Right renal pelvis (tissue), 4 donors: ENCODE measurements at regions not wholly inside any gene's neighbourhood (a gene's known extent, or its start where the extent isn't known, plus 50 kb on each side); places are given as distances from the start of the nearest gene placed in this dataset.

ENCODE experiments used
- DNase-seq, 4 donors: peaks; one replicate each; pipeline ENCODE4 v3.0.0-alpha.2; 2013; ENCODE audit warnings: low read depth in 4 of 4, low spot score in 3 of 4, missing footprints in 1 of 4

DNA sequence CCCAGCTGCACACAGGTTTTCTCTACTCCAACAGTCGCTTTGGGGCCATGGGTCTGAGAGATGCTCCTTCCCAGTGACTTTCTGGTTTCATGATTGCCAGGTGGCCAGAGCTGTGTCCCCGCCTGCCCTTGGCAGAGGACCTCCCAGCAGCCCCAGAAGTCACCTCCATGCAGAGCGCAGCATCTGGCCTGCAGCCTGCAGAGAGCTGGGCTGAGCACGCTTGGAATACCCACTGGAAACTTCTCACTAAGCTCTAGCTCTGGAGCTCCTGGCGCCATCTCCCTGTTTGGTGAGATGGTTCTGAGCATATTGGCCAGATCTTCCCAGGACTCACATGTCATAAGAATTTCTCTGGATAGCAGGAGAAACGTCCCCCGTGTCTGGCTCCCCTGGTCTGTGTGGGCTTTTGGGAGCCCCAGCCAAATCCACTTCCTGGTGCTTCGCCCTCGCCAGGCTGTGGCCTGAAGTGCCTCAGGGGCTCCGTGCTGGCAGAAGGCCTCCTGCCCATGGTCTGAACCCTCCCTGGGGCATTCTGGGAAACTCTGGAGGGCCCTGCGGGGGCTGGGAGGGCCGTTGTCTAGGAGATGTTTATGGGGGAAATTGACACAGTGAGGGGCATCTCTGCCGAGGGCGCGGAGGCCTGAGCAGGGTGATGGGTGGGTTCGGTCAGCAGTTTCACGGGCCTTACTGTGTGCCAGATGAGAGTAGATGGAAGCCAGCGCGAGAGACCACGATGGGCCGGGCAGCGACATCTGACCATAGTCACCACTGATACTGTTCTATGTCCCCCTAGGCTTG lies 73.2 kb upstream of the CIBAR2 start:
- DNase-seq, result no peak

DNA sequence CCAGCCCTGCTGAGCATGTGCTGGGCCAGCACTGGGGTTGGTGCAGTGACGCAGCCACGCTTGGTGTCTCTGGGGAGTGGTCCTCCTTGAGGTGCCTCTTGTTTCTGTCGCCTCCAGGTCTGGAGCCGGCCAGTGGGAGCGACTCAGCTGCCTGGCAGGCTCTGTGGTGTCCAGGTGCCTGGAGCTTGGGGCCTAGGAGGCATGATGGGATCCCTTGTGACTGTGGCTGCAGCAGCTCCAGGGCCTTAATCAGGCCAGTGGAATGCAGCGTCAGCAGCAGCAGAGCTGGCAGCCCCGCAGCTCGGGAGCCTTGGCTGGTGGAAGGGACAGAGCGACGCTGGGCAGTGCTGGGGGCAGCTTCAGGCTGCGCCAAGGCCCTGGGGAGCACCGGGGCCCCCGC lies 74.7 kb upstream of the CIBAR2 start:
- DNase-seq, result no peak

DNA sequence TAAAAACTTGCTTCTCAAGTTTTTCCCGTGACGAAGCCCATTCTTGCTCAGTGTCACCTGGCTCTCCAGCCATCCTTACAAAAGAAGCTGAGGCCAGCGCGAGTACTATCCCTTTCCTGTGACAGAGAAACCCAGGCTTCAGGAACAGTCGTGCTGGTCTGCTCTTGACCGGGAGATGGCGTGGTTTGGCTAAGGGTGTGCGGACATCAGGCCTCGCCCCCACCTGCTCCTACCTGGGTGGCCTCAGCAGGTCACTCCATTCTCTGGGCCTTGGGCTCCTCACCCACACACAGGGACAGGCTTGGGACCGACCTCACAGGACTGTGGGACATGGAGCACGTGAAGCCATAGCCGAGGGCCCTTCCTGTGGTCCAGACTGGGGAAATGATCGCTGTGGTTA lies 75.2 kb upstream of the CIBAR2 start:
- DNase-seq, result no peak

DNA sequence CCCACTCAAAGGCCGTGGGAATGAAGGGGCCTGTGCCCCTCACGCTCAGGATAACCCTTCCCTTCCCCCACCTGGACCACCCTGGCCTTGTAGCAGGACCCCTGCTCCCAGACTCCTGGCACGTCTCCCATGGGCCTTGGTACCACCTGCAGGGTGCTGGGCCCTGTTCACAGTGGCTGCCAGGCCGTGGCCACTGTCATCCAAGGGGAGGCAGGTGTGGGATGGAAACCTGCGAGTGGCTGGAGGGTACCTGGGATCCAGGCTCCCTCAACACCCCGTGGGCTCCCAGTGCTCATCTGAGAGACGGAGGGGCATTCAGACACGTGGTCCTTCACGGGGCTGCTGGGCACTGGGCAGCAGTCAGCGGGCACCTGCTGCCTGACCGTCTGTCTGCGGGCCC lies 75.6 kb upstream of the CIBAR2 start:
- no peak for DNase-seq

DNA sequence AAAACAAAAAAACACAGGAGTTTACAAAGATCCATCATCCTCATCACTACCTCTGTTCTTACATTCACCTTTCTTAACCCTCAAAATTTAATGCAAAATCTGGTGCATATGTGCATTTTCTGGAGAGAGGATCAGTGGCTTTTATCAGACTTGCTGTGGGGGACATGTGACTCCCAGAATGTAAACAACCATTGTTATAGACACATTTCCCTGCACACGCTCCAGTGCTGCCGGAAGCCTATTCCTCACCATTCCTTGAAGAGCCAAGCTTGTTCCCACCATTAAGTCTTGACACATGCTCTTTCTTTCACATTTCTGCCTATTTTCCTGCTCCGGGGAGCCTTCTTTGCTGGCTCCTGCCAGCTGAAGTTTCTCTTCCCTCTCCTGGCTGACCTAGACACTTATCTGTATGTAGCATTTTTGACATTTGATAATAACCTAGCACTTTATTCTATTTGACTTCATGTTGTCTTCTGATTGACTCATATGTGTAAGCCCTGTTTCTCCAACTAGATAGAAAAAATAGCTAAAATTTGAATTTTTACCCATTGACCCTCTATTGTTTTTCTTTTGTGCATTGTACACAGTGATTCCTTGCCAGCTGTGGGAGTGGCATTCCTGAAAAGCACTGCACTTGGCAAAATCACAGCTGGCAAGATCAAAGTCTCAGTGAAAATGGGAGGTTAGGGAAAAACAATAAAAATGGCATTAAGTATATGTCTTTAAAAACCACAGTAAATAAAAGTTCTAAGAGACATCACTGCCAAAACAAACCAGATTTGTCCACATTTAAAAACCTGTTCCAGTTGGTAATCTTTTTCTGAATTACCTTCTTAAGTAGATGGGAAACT lies 76.8 kb upstream of the CIBAR2 start:
- DNase-seq, result no peak

DNA sequence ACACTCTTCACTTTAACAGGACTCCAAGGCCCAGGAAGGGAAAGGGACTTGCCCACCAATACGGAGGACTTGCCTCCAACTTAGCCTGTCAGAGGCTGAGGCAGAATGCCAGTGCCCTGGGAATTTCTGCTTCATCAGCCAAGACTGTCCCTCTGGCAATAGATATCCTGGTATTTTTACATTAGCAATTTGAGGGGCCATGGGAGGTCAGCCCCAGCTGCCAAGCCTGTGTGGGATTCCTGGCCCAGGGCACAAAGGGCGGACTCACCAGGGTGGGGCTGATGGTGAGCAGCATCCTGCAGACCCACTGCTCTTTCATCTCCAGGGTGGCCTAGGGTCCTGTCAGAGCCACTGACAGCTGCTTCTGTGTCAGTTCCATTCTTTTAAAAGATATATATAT lies 78.3 kb upstream of the CIBAR2 start:
- no peak for DNase-seq

DNA sequence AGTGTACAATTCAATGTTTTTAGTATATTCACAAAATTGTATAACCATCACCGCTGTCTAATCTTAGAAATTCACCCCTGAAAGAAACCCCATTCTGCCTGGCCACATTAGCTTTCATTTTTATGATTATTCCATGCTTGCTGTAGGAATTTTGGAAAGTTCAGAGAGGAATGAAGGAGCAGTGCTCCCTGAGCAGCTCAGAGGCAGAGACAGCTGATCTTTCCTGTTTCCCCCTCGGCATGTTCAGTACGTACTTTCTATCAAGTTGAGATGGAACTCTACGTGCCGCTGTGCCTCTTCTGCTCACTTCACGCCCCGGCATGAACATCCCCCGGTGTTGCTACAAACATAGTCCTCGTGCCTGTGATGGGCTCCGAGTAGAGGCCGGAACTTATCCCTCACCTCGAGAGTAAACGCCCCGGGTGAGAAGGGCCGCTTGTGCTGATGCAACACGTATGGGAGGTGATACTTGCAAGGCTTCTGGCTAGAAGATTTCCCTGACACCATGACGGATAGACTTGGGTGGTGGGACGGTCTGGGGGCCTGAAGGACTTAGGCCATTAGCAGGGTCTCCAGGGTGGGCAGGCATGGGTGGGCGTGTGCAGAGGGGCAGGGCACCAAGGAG lies 79.2 kb upstream of the CIBAR2 start:
- DNase-seq, result no peak

DNA sequence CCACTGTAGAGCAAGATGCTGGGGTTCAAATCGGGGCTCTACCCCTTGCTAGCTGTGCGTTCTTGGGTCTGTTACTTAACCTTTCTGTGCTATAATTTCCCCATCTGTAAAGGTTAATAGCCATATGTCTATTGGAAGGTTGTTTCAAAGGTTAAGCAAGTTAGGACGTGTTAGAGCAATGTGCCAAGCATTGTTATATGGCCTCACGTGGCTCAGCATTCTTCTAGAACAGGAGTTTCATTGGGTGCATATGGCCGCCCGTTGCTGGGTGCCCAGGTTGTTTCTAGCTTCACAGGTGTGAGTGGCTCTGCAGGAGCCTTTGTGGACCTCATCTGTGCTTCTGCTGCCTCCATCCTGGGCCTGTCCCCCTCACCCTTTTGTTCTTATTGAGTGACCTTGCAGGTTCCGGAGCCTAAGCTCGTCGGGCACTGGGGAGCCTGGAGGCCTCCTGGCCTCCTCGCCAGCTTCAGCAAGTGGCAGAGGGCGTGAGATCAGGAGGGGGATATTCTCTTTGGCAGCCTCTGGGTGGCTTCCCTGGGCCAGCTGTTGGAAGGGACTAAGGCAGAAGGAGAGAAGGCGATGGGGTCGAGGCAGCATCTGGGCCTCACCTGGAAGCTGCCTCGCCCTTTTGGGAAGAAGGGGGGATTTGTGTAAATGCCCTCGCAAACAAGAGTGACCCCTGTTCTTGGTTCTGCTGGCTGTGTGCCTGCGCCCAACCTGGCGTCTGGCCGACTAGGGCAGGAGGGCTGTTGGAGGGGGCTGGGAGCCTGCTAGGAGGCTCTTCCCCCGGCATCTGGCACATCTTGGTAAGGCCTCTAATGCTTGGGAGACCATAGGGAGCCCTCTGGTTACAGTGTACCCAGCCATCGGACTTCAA lies 80.2 kb upstream of the CIBAR2 start:
- DNase-seq, result no peak

DNA sequence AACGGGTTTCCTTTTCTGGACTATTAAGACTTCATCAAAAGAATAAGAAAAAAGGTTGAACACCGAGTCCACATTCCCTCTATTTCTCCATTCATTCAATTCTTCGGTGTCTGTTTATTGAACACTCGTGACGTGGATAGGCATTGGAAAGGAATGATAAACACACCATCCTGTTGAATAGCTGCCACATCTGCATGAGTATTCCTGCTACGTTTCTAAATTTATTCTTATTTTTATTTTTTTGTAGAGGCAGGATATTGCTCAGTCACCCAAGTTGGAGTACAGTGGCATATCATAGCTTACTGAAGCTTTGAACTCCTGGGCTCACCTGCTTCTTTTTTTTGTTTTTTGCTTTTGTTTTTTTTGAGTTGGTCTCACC lies 80.8 kb upstream of the CIBAR2 start:
- no peak for DNase-seq

DNA sequence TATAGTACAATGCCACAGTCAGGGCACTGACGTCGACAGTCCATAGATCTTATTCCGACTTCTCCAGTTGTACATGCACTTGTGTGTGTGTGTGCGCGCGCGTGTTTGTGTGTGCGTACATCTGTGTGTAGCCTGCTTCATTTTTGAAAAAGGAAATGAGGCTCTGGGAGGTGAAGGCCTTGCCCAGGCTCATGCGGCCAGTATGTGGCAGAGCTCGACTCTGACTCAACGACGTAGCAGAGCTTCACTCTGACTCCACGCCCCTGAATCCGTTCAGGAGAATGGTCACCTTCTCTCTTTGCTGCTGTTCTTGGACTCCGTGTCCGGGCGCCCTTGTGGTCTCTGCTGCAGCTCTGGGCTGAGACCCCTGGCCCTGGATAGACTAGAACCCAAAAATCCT lies 81.6 kb upstream of the CIBAR2 start:
- DNase-seq, result no peak

DNA sequence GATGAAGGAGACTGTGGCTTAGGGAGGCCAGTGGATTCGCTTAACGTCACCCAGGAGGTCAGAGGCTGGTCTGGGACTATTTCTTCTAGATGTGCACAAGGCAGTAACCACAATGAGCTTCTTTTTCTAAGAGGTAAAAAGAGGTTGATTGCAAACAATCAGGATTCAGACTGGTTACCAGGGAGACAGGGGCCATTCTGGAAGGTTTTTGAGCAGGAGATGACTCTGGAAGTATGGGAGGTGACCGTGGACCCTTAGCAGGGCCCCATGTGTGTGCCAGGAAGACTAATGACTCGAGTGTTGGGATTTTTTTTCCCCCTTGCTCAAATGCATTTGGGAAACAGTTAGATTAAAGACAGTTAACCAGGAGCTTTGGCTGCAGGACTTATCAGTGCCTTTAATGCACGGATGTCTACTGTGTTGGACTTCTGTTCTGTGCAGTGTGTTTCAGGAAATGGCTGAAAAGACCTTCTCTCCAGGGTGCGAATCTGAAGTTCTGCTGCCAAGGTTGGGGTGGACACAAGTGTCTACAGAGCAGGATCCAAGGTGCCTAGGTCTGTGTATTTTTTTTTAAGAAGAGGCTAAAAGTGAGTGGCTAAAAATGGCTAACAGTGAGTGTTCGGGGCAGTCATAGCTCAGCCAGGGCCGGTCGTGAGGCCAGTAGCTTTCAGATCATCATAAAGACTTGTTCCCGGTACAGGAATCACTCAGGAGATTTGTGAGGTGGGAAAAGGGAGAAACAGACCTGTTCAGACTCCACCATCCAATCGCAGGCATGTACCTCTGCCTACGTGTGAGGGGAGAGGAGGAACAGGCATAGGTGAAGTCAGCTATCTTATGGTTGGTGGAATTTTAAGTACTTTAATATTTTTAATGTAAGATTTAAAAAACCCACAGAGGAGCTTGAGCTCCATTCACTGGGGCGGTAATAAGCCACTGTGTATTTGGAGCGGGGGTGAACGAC lies 82.3 kb upstream of the CIBAR2 start:
- no peak for DNase-seq

DNA sequence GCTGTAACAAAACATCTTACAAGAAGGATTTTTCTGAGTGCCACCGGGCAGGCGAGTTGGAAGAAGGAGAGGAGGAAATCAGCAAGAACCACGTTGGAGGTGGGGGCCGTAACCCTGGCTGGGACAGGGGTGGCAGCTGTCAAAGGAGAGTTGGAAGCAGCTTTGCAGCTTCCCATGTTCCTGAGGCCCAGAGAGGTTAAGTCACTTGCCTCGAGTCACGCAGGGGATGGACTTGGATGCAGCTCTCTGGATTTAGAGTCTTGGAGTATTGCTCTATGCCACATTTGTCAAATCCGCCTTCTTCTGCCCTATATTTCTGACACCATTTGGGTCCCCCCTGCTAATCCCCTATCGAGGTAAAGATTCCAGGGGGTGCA lies 83.0 kb upstream of the CIBAR2 start:
- no peak for DNase-seq

DNA sequence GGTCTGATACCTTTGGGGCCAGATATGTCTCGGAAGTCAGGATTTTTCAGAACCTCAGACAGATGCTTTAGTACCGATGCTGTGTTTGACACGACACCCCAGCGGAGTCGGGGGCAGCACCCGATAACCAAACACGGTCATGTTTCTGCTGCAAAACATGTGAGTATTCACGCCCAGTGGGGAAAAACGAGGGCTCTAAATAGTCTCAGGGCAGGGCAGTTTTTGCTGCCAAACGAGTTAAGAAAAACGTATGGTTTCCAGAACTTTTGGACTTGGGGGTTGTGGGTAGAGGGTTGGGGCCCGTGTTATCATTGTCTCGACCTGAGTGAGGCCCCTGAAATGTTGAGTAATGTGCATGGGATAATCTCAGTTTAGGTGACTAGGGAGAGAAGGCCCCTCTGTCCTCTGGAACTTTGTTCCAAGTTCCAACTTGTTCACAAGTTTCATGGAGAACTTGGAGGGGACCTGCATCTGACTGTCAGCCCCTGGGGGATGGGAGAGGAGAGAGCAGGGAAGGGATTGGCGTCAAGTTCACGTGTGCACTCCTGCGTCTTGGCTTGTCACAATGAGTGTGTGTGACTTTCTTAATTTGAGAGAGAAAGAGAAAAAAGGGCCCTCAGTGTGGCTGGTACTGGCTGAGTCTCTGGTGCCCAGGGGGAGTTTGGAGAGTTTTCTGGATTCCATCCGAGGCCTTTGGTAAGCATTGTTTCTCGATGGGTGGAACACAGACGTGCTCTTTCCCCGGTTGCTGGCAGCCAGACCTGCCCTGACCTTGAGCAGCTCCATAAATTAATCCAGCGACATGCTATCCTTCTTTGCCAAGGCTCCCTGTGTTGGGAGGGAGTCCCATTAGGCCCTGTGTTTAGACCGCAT lies 83.9 kb upstream of the CIBAR2 start:
- no peak for DNase-seq

DNA sequence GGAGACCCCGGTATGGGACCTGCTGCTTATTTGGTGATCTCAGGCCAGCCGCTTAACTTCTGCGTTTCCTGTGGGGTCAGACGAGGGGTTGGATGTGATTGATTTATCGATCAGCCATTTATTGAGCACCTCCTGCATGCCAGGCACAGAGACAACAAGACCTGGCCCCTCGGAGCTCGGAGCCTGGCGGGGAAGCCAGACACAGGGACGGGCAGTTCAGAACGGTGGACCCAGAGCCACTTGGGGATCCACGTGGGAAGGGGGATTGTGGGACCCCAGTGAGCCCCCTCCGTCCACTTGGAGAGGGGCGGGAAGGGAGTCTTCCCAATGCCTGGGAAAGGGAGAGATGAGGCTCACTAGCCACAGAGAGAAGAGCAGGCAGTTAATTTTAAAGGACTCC lies 84.7 kb upstream of the CIBAR2 start:
- DNase-seq, result no peak

DNA sequence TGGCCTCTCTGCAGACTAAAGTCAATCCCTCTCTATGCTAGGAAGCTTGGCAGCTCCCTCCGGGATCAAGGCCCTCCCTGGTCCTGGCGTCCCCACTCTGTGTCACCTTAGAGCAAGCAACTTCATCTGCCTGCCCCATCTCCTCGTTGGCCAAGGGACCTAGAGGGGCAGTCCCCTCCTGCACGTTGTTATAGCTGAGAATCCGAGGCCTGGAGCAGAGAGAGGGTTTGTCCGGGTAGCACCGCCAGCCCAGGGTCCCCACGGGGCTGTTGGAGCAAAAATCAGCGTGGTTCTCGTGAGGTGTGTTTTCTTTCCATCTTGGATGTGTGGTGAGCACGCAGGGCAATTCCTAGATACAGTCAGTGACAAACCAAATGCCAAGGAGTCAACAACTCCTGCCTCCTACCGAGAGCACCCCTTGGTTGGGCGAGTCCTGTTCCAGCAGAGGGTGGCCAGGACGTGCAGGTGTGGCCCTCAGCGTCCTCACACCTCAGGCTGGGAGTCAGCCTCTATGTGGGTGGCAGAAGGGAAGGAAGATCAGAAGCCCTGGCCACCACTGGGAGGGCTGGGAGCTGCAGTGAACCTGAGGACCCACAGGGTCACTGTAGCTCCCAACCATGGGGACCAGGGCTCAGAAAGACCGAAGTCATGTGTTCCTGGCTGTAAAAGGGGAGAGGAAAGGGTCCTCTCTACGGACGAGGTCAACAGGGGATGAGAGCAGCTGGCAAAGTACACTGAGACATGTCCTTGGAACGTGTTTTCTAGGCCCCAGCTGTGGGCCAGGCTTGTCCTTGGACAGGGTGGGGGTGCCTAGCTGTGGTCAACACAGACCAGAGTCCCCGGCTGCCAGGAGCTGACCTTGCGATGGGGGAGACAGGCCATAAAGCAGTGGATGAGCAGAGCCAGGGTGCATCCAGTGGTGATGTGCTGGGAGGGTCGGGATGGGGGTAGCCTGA lies 85.6 kb upstream of the CIBAR2 start:
- no peak for DNase-seq

DNA sequence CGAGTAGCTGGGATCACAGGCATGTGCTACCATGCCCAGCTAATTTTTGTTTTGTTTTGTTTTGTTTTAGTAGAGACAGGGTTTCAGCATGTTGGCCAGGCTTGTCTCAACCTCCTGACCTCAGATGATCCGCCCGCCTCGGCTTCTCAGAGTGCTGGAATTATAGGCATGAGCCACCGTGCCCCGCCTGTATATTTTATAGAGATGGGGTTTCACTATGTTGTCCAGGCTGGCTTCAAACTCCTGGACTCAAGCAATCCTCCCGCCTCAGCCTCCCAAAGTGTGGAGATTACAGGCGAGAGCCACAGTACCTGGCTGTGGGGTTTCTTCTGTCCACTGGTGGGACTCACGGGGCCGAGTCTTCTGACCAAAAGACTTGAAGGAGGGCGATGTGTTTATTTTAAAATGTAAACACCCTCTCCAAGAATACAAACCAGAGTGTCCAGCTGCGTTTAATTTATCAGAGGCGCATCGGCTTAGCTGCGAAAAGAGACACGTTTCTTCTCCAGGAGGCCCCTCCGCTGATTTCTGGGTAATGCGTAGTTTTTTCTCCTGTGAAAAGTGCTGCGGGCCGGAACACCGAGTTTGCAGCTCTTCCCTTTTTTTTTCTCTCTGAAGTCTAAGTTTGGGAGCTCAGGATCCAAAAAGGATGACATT lies 86.9 kb upstream of the CIBAR2 start:
- no peak for DNase-seq

DNA sequence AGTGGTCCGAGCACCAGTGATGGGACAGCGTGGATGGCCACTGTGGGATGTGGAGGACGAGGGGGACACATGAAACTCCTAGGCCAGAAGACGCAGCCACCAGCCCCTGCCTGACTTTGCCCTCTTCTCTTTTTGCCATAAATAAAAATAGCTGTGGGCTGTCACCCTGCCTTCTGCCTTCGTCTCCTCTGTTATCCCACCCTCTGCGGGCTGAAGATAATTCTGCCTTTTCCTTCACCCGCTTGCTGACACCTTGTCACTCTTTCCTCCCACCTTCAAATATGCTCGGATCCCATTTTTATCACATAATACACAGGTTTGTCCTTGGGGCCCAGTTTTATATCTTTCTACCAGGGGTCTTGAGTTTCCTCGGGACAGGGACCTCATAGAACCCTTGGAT lies 87.6 kb upstream of the CIBAR2 start:
- DNase-seq, result no peak
